Astrocyte (in vitro differentiated cells and primary cell): ENCODE measurements at regions not wholly inside any gene's neighbourhood (a gene's known extent, or its start where the extent isn't known, plus 50 kb on each side); places are given as distances from the start of the nearest gene placed in this dataset.
"Not testable (repeated sequence)": the region's sequence is repeated elsewhere in the genome, so short reads cannot be mapped to it uniquely, and the experiment has no call there.

ENCODE experiments used
- DNase-seq: peaks from one replicate; pipeline ENCODE4 v3.0.0-alpha.2; 2010; ENCODE audit warnings: low read depth
- FAIRE-seq: peaks from 2 replicates; lab custom pipeline; 2011; peaks lifted over from hg19 to GRCh38; lab: Jason Lieb, UNC
- H2AFZ ChIP-seq: 2 replicates; pipeline ENCODE4 v1.6.0; 2012; ENCODE audit warnings: low read depth, low read length, inconsistent platforms
- H3K27ac ChIP-seq: 2 replicates; pipeline ENCODE4 v1.5.1; 2011; ENCODE audit warnings: low read depth, low read length, inconsistent platforms
- H3K27me3 ChIP-seq: 2 replicates; pipeline ENCODE4 v1.6.0; 2011; ENCODE audit warnings: low read length, inconsistent platforms; ENCODE audit not compliant: insufficient read depth
- H3K36me3 ChIP-seq: 2 replicates; pipeline ENCODE4 v1.5.1; 2011; ENCODE audit warnings: low read length, inconsistent platforms; ENCODE audit not compliant: insufficient read depth
- H3K4me1 ChIP-seq: 2 replicates; pipeline ENCODE4 v1.5.1; 2011; ENCODE audit warnings: low read length, inconsistent platforms; ENCODE audit not compliant: insufficient read depth
- H3K4me2 ChIP-seq: 2 replicates; pipeline ENCODE4 v1.6.0; 2012; ENCODE audit warnings: low read length, inconsistent platforms
- H3K4me3 ChIP-seq: 2 replicates; pipeline ENCODE4 v1.5.1; 2011; ENCODE audit warnings: low read depth, mild to moderate bottlenecking, low read length, inconsistent platforms; ENCODE audit not compliant: insufficient read depth
- H3K79me2 ChIP-seq: 2 replicates; pipeline ENCODE4 v1.6.0; 2012; ENCODE audit warnings: mild to moderate bottlenecking, low read length, inconsistent platforms; ENCODE audit not compliant: insufficient read depth
- H3K9ac ChIP-seq: 2 replicates; pipeline ENCODE4 v1.6.0; 2012; ENCODE audit warnings: mild to moderate bottlenecking, low read length, inconsistent platforms
- H3K9me3 ChIP-seq: 2 replicates; pipeline ENCODE4 v1.5.1; 2012; ENCODE audit warnings: low read depth, mild to moderate bottlenecking, low read length, inconsistent platforms; ENCODE audit not compliant: insufficient read depth
- H4K20me1 ChIP-seq: 2 replicates; pipeline ENCODE4 v1.6.0; 2012; ENCODE audit warnings: low read length, inconsistent platforms; ENCODE audit not compliant: insufficient read depth
- H3K27ac Mint-ChIP-seq: one replicate; pipeline ENCODE4 v1.8.0; 2021; ENCODE audit warnings: mild to moderate bottlenecking, mixed read lengths; ENCODE audit not compliant: unreplicated experiment
- H3K27me3 Mint-ChIP-seq: one replicate; pipeline ENCODE4 v1.8.0; 2021; ENCODE audit warnings: low read depth, mixed read lengths; ENCODE audit not compliant: unreplicated experiment
- H3K36me3 Mint-ChIP-seq: one replicate; pipeline ENCODE4 v1.8.0; 2021; ENCODE audit warnings: low read depth, mixed read lengths; ENCODE audit not compliant: unreplicated experiment
- H3K4me1 Mint-ChIP-seq: one replicate; pipeline ENCODE4 v1.8.0; 2021; ENCODE audit warnings: low read depth, mixed read lengths; ENCODE audit not compliant: unreplicated experiment
- H3K4me3 Mint-ChIP-seq: one replicate; pipeline ENCODE4 v1.8.0; 2021; ENCODE audit warnings: mild to moderate bottlenecking, moderate library complexity, mixed read lengths; ENCODE audit not compliant: unreplicated experiment
- H3K9me3 Mint-ChIP-seq: one replicate; pipeline ENCODE4 v1.8.0; 2021; ENCODE audit warnings: mild to moderate bottlenecking, mixed read lengths; ENCODE audit not compliant: unreplicated experiment
- CTCF ChIP-seq: IDR thresholded peaks from 2 replicates; pipeline ENCODE4 v1.5.1; 2011; ENCODE audit warnings: low read depth, mild to moderate bottlenecking, inconsistent platforms, low read length, moderate library complexity; ENCODE audit not compliant: insufficient read depth
- EZH2 ChIP-seq: IDR thresholded peaks from 2 replicates; pipeline ENCODE4 v1.6.1; 2012; ENCODE audit warnings: mild to moderate bottlenecking, low read length, inconsistent platforms; ENCODE audit not compliant: insufficient read depth

DNA sequence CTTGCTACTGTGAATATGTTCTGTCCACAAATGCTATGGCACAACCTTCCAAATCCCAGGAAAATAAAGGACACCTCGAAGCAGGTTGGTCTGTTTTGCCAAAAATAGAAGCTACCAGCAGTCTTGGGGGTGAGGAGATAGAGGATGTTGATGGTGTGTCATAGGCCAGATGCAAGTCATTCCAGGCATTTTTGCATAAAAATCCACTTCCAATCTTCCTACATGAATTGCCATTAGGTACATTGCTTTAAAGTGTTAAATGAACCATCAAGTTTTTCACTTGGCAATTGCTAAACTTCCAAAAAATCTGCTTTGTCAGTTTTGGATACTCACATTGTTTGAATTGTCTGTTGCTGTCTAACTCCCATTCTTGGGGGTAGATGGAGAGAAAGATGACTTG is 295.4 kb downstream of the MYCN start:
- H3K27ac ChIP-seq = no peak overlapping the region

DNA sequence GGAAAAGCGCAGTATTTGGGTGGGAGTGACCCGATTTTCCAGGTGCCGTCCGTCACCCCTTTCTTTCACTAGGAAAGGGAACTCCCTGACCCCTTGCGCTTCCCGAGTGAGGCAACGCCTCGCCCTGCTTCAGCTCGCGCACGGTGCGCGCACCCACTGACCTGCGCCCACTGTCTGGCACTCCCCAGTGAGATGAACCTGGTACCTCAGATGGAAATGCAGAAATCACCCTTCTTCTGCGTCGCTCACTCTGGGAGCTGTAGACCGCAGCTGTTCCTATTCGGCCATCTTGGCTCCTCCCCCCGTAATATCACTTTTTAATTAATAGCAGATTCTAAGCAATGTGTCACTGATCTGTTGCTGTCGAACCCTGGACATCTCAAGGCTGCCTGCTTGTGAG is 294.9 kb downstream of the MYCN start:
- H3K36me3 Mint-ChIP-seq, H3K9me3 Mint-ChIP-seq, H3K27me3 ChIP-seq, H3K9ac ChIP-seq, H3K27me3 Mint-ChIP-seq, H3K79me2 ChIP-seq, H3K4me2 ChIP-seq, DNase-seq, H3K4me1 ChIP-seq, H3K27ac ChIP-seq, H2AFZ ChIP-seq, FAIRE-seq, H3K9me3 ChIP-seq, H3K4me3 Mint-ChIP-seq, H3K4me3 ChIP-seq, H4K20me1 ChIP-seq, H3K36me3 ChIP-seq: not testable (repeated sequence)
- peak overlapping the region; percentile 43 for H3K27ac Mint-ChIP-seq
- peaks cover 11% of the 10 kb centered on the region for H3K4me1 Mint-ChIP-seq

More for the DNA sequence above, 295.4 kb downstream of the MYCN start:
- H3K27me3 ChIP-seq = no peaks in the 10 kb centered on the region
- no peaks in the 10 kb centered on the region for H3K79me2 ChIP-seq
- no peak for TF ChIP-seq EZH2
- Mint-ChIP-seq H3K4me1 (peaks cover 11% of the 10 kb centered on the region), H3K9me3 (no peaks in the 10 kb centered on the region), H3K36me3 (no peaks in the 10 kb centered on the region), H3K4me3 (no peak overlapping the region), H3K27me3 (peaks cover 9% of the 10 kb centered on the region), H3K27ac (no peak overlapping the region)
- no peak overlapping the region for H3K4me2 ChIP-seq
- FAIRE-seq = no peak
- no peak overlapping the region for H3K9ac ChIP-seq
- no peaks in the 10 kb centered on the region for H4K20me1 ChIP-seq
- no peaks in the 10 kb centered on the region for H3K4me1 ChIP-seq
- no peaks in the 10 kb centered on the region for H3K36me3 ChIP-seq
- no peak for DNase-seq
- no peak overlapping the region for H3K4me3 ChIP-seq
- no peaks in the 10 kb centered on the region for H3K9me3 ChIP-seq
- no peak overlapping the region for H2AFZ ChIP-seq

DNA sequence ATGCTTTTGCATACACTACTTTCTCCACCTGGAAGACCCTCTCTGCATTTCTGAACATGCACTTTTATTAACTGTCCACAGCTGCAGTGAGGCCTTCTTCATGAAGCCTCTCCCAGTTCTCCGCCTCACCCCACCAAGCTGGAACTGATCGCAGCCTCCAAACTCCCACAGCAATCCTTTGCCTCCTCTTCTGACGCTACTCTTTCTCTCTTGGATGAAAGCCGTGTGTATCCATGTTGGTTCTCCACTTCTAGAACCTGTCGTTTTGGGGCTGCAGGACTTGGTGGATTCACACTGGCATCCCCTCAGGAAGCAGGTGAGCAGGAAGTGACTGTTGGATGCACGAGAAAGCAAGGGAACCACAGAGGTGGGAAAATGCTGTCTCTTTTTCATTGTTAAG is 288.6 kb downstream of the MYCN start:
- H3K9ac ChIP-seq = no peak overlapping the region
- H3K9me3 Mint-ChIP-seq = no peaks in the 10 kb centered on the region
- H3K4me1 ChIP-seq = no peaks in the 10 kb centered on the region
- no peaks in the 10 kb centered on the region for H3K27me3 ChIP-seq
- H3K27me3 Mint-ChIP-seq = peaks cover 17% of the 10 kb centered on the region
- H3K4me3 Mint-ChIP-seq = no peak overlapping the region
- H3K27ac ChIP-seq = no peak overlapping the region
- no peak overlapping the region for H3K4me2 ChIP-seq
- no peaks in the 10 kb centered on the region for H3K9me3 ChIP-seq
- DNase-seq (no peak), FAIRE-seq (no peak)
- no peak overlapping the region for H2AFZ ChIP-seq
- H4K20me1 ChIP-seq = no peaks in the 10 kb centered on the region
- no peaks in the 10 kb centered on the region for H3K36me3 Mint-ChIP-seq
- no peak overlapping the region for H3K27ac Mint-ChIP-seq
- no peaks in the 10 kb centered on the region for H3K4me1 Mint-ChIP-seq
- H3K4me3 ChIP-seq = no peak overlapping the region
- no peaks in the 10 kb centered on the region for H3K79me2 ChIP-seq
- H3K36me3 ChIP-seq = no peaks in the 10 kb centered on the region
- TF ChIP-seq CTCF (no peak), EZH2 (no peak)

DNA sequence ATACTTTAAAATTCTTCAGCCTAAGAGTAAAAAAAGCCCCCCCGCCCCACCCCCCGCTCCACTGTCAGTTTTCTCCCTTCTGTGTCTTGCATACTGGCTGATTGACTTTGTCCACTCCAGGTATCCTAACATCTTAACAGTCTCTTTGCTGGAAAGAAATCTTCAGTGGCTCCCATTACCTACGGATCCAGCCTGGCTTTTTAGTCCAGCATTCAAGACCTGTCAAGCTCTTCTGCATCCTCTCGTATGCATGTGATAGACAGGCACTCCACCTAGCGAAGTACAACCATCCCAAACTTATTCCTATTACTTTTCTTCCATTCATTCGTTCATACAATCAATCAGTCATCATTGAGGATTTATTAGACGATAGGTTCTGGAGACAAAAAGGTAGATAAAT is 288.1 kb downstream of the MYCN start:
- Histone ChIP-seq H3K4me2 (no peak overlapping the region), H3K36me3 (no peaks in the 10 kb centered on the region), H3K4me3 (no peak overlapping the region), H2AFZ (no peak overlapping the region), H3K27ac (no peak overlapping the region), H3K9me3 (no peaks in the 10 kb centered on the region), H3K9ac (no peak overlapping the region), H4K20me1 (no peaks in the 10 kb centered on the region), H3K27me3 (no peaks in the 10 kb centered on the region), H3K4me1 (no peaks in the 10 kb centered on the region), H3K79me2 (no peaks in the 10 kb centered on the region)
- H3K36me3 Mint-ChIP-seq = no peaks in the 10 kb centered on the region
- TF ChIP-seq CTCF = no peak
- no peak for TF ChIP-seq EZH2
- DNase-seq = no peak
- H3K9me3 Mint-ChIP-seq = no peaks in the 10 kb centered on the region
- peaks cover 21% of the 10 kb centered on the region for H3K27me3 Mint-ChIP-seq
- FAIRE-seq = no peak
- H3K4me3 Mint-ChIP-seq = no peak overlapping the region
- no peak overlapping the region for H3K27ac Mint-ChIP-seq
- H3K4me1 Mint-ChIP-seq = no peaks in the 10 kb centered on the region
